ENCODE measurements at regions not wholly inside any gene's neighbourhood (a gene's known extent, or its start where the extent isn't known, plus 50 kb on each side); places are given as distances from the start of the nearest gene placed in this dataset.

DNA sequence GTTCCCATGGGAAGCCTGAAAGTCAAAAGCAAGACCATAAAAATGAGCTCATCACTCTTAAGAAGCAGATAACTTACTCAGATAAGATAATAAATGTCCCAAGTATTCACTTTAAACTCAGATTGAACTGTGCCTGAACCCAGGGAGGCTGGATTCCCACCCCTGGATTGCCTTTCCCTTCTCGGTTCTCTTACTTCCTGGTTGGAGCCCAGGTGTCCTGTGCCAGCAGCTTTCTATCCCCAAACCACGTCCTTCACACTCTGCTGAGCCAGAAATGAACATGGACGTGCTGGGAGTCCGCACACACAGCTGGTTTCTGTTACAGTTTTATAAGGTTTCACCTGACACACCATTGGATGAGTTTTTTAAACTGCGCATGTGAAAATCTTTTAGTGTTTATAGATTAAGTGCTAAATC lies 636.2 kb upstream of the IGFBP3 start:
- CTCF ChIA-PET: interaction anchor here (0.7 to 1.9 kb wide), 6 partner anchors 8 to 634 kb away, joined by 3 to 12 read pairs (median 4); no protein-coding TSS in a partner anchor
- TF ChIP-seq, protein P1, sequence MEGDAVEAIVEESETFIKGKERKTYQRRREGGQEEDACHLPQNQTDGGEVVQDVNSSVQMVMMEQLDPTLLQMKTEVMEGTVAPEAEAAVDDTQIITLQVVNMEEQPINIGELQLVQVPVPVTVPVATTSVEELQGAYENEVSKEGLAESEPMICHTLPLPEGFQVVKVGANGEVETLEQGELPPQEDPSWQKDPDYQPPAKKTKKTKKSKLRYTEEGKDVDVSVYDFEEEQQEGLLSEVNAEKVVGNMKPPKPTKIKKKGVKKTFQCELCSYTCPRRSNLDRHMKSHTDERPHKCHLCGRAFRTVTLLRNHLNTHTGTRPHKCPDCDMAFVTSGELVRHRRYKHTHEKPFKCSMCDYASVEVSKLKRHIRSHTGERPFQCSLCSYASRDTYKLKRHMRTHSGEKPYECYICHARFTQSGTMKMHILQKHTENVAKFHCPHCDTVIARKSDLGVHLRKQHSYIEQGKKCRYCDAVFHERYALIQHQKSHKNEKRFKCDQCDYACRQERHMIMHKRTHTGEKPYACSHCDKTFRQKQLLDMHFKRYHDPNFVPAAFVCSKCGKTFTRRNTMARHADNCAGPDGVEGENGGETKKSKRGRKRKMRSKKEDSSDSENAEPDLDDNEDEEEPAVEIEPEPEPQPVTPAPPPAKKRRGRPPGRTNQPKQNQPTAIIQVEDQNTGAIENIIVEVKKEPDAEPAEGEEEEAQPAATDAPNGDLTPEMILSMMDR (IDR thresholded peaks at IDR 0.05; ENCODE audit: unreplicated experiment): no peak
- intact Hi-C loops (cut with micrococcal nuclease; ENCODE audit: unreplicated experiment): loop anchor here (2.0 kb wide), 1 partner anchor 65 kb away; no protein-coding TSS in a partner anchor
- Mint-ChIP-seq H3K27me3 (ENCODE audit: unreplicated experiment) (no peaks in the 10 kb centered on the region), H3K27ac (ENCODE audit: unreplicated experiment) (peak overlapping the region; percentile 96), H3K9me3 (ENCODE audit: low read depth, unreplicated experiment) (peaks cover 8% of the 10 kb centered on the region), H3K36me3 (ENCODE audit: insufficient read depth, unreplicated experiment) (peaks cover 9% of the 10 kb centered on the region), H3K4me1 (ENCODE audit: low read depth, unreplicated experiment) (peaks cover 63% of the 10 kb centered on the region), H3K4me3 (ENCODE audit: low read depth, unreplicated experiment) (peak overlapping the region; percentile 28)
- BruUV-seq (replicated peaks): no TSS peak
- DNase-seq: peak; percentile 76

DNA sequence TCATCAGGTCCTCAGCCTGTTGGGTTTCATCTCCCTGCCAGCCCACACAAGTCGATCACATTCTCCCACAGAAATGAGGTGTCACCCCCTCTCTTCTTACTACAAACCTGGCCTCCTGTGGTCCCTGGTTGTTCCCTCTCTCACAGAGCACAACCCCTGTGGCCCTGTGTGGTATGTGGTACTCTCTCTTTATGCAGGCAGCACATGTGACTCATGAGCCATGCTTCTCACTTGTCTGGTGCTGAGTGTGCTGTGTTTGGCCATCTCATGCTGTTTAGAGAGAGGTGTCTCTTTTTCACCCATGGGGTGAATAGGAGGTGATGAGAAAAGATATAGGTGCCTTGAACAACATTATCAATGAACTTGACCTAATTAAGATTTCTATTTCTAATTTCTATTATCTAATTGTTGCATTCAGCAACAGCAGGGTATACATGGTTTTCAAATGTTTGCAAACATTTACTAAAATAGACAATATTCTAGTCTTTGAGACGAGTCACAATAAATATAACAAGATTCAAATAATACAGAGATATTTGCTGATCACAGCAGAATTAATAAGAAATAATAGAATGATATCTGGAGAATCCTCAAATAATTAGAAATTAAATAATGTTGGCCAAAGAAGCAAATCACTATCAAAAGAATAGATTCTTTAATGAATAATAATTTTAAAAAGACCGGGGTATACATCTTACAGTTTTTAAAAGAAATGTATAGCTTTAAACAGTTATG lies 633.8 kb upstream of the IGFBP3 start:
- peak; percentile 46 for DNase-seq
- no peaks in the 10 kb centered on the region for H3K27me3 Mint-ChIP-seq (ENCODE audit: unreplicated experiment)
- CTCF ChIA-PET: no interaction called here
- H3K27ac Mint-ChIP-seq (ENCODE audit: unreplicated experiment): peak overlapping the region; percentile 52
- H3K4me1 Mint-ChIP-seq (ENCODE audit: low read depth, unreplicated experiment): peaks cover 64% of the 10 kb centered on the region
- H3K9me3 Mint-ChIP-seq (ENCODE audit: low read depth, unreplicated experiment): no peaks in the 10 kb centered on the region
- intact Hi-C loops (cut with micrococcal nuclease; ENCODE audit: unreplicated experiment): no loop called here
- peaks cover 9% of the 10 kb centered on the region for H3K36me3 Mint-ChIP-seq (ENCODE audit: insufficient read depth, unreplicated experiment)
- TF ChIP-seq, protein P1 (IDR thresholded peaks at IDR 0.05; ENCODE audit: unreplicated experiment): no peak
- no peak overlapping the region for H3K4me3 Mint-ChIP-seq (ENCODE audit: low read depth, unreplicated experiment)
- BruUV-seq (replicated peaks): no TSS peak

DNA sequence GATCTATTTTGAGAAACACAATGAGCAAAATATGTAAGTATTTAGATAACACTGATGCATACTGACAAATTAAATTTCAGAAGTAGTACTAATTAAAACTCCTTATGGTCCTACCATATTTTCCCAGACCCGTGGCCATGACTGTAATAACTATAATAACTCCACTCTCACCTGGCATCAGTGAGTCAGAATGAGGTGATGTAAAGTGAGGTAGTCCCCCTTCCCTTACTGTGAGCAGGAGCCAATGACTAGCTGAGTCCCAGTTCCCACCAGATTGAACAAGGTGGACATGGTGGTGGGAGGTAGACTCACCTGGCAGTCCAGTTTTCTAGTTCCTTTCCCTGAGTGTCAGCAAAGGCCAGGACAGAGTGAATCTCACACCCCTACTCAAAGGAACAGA lies 630.5 kb upstream of the IGFBP3 start:
- intact Hi-C loops (cut with micrococcal nuclease; ENCODE audit: unreplicated experiment): no loop called here
- CTCF ChIA-PET: interaction anchor here (0.6 kb wide), 1 partner anchor 25 kb away, joined by 4 read pairs; no protein-coding TSS in a partner anchor
- Mint-ChIP-seq H3K9me3 (ENCODE audit: low read depth, unreplicated experiment) (peaks cover 6% of the 10 kb centered on the region), H3K36me3 (ENCODE audit: insufficient read depth, unreplicated experiment) (no peaks in the 10 kb centered on the region), H3K27ac (ENCODE audit: unreplicated experiment) (no peak overlapping the region), H3K27me3 (ENCODE audit: unreplicated experiment) (no peaks in the 10 kb centered on the region), H3K4me3 (ENCODE audit: low read depth, unreplicated experiment) (no peak overlapping the region), H3K4me1 (ENCODE audit: low read depth, unreplicated experiment) (peaks cover 48% of the 10 kb centered on the region)
- no peak for DNase-seq
- TF ChIP-seq, protein P1 (IDR thresholded peaks at IDR 0.05; ENCODE audit: unreplicated experiment): no peak
- no TSS peak for BruUV-seq (replicated peaks)

DNA sequence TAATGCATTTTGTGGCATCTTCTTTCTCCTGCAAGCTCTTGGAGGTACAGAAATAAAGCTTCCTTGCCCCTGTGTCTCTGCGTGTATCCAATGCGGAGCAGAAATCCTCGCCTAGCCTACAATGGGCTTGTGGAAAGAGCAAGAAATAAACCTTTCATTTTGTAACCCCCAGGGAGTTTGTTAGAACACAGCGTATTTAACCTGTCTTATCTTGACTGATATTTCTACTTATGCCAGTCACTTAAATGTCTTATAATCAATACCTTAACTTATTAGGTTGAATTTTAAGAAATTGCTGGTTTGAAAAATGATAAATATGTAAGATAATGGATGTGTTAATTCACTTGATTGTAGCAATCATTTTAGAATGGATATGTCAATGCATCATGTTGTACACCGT lies 629.8 kb upstream of the IGFBP3 start:
- Mint-ChIP-seq H3K4me1 (ENCODE audit: low read depth, unreplicated experiment) (peaks cover 56% of the 10 kb centered on the region), H3K27me3 (ENCODE audit: unreplicated experiment) (no peaks in the 10 kb centered on the region), H3K36me3 (ENCODE audit: insufficient read depth, unreplicated experiment) (peaks cover 4% of the 10 kb centered on the region), H3K27ac (ENCODE audit: unreplicated experiment) (peak overlapping the region; percentile 25), H3K4me3 (ENCODE audit: low read depth, unreplicated experiment) (no peak overlapping the region), H3K9me3 (ENCODE audit: low read depth, unreplicated experiment) (peaks cover 8% of the 10 kb centered on the region)
- TF ChIP-seq, protein P1 (IDR thresholded peaks at IDR 0.05; ENCODE audit: unreplicated experiment): no peak
- CTCF ChIA-PET: interaction anchor here (0.6 to 0.7 kb wide), 2 partner anchors 26 to 321 kb away, joined by 3 to 4 read pairs; no protein-coding TSS in a partner anchor
- no TSS peak for BruUV-seq (replicated peaks)
- intact Hi-C loops (cut with micrococcal nuclease; ENCODE audit: unreplicated experiment): no loop called here
- no peak for DNase-seq

All from Calu3 (cell line).